ENCODE measurements at regions not wholly inside any gene's neighbourhood (a gene's known extent, or its start where the extent isn't known, plus 50 kb on each side); places are given as distances from the start of the nearest gene placed in this dataset.

GRCh38 chr1:24984800-24985522 is 54.9 kb upstream of the RUNX3 start:
- TF ChIP-seq CTCF (conservative IDR thresholded peaks at IDR 0.05; ENCODE audit: low read length) (no peak), EZH2phosphoT487 (IDR thresholded peaks at IDR 0.05; ENCODE audit: borderline replicate concordance, low read depth, low read length) (no peak)
